T-helper 2 cell treated with Interferon-gamma antibody and Interleukin-4, amounts not matched to agents 5 μg/mL and 100 μg/mL, for 36 hours (primary cell): ENCODE measurements at regions not wholly inside any gene's neighbourhood (a gene's known extent, or its start where the extent isn't known, plus 50 kb on each side); places are given as distances from the start of the nearest gene placed in this dataset.

ENCODE experiments used
- DNase-seq: peaks from one replicate; pipeline ENCODE4 v3.0.0; 2021; ENCODE audit warnings: low spot score
- H3K27ac Mint-ChIP-seq: one replicate; pipeline ENCODE4 v1.8.0; 2021; ENCODE audit warnings: mild to moderate bottlenecking, mixed read lengths
- H3K27me3 Mint-ChIP-seq: one replicate; pipeline ENCODE4 v1.8.0; 2021; ENCODE audit warnings: low read depth, mixed read lengths
- H3K36me3 Mint-ChIP-seq: one replicate; pipeline ENCODE4 v1.8.0; 2021; ENCODE audit warnings: low read depth, mixed read lengths
- H3K4me1 Mint-ChIP-seq: one replicate; pipeline ENCODE4 v1.8.0; 2021; ENCODE audit warnings: low read depth, mixed read lengths
- H3K4me3 Mint-ChIP-seq: one replicate; pipeline ENCODE4 v1.8.0; 2022; ENCODE audit warnings: mild to moderate bottlenecking, moderate library complexity, mixed read lengths
- H3K9me3 Mint-ChIP-seq: one replicate; pipeline ENCODE4 v1.8.0; 2021; ENCODE audit warnings: mixed read lengths

GRCh38 chr7:46741938-46742540 lies 821.0 kb upstream of the IGFBP3 start:
- Mint-ChIP-seq H3K4me1 (no peaks in the 10 kb centered on the region), H3K9me3 (peaks cover 10% of the 10 kb centered on the region), H3K27ac (no peak overlapping the region), H3K27me3 (no peaks in the 10 kb centered on the region), H3K36me3 (no peaks in the 10 kb centered on the region), H3K4me3 (no peak overlapping the region)
- DNase-seq: no peak

- Mint-ChIP-seq H3K27ac (no peak overlapping the region), H3K4me1 (no peaks in the 10 kb centered on the region), H3K4me3 (no peak overlapping the region), H3K36me3 (no peaks in the 10 kb centered on the region), H3K9me3 (peaks cover 11% of the 10 kb centered on the region), H3K27me3 (no peaks in the 10 kb centered on the region)
- DNase-seq: no peak
These were observed 820.1 kb upstream of the IGFBP3 start for GRCh38 chr7:46741181-46741580.

- H3K4me1 Mint-ChIP-seq: no peaks in the 10 kb centered on the region
- H3K27ac Mint-ChIP-seq: no peak overlapping the region
- H3K9me3 Mint-ChIP-seq: peaks cover 15% of the 10 kb centered on the region
- no peak overlapping the region for H3K4me3 Mint-ChIP-seq
- H3K27me3 Mint-ChIP-seq: no peaks in the 10 kb centered on the region
- no peaks in the 10 kb centered on the region for H3K36me3 Mint-ChIP-seq
- DNase-seq: no peak
These were observed 818.6 kb upstream of the IGFBP3 start for GRCh38 chr7:46739518-46740234.

DNA sequence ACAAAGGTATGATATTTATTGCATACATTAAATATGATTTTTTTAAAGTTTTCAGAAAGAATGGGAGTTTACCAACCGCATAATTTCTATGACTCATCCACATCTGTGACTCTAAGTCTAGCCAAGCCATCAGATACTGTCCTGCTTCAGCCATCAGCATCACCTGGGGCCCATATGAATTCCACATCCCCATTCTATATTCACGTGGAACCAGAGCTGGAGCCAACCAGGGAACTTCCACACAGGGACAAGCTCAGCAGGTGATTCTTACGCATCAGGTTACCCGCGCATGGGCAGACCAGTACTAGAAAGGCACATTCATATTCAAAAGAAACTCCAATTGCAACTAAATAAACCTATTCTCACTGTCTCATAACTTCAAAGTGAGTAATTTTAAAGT lies 817.7 kb upstream of the IGFBP3 start:
- Mint-ChIP-seq H3K9me3 (peaks cover 18% of the 10 kb centered on the region), H3K4me1 (no peaks in the 10 kb centered on the region), H3K27me3 (no peaks in the 10 kb centered on the region), H3K4me3 (no peak overlapping the region), H3K36me3 (no peaks in the 10 kb centered on the region), H3K27ac (no peak overlapping the region)
- no peak for DNase-seq

DNA sequence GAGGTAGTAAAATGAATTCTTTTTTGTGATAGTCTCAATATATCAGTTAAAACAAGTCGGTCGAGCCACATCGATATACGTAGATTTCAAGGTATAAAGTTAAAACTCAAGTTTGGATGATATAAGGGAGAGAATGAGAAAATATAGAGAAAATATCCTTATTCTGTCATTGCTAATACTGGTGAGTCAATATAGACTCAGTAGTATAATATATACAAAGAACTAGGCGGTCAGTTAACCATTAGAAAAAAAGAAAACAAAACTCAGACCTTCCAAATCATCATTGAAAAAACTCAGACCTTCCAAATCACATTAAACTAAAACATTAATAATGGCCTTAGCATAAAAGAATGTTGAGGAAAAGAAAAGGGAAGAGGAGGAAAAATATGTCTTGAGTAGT lies 817.1 kb upstream of the IGFBP3 start:
- Mint-ChIP-seq H3K9me3 (peaks cover 18% of the 10 kb centered on the region), H3K27me3 (no peaks in the 10 kb centered on the region), H3K36me3 (no peaks in the 10 kb centered on the region), H3K4me1 (no peaks in the 10 kb centered on the region), H3K27ac (no peak overlapping the region), H3K4me3 (no peak overlapping the region)
- DNase-seq: no peak

DNA sequence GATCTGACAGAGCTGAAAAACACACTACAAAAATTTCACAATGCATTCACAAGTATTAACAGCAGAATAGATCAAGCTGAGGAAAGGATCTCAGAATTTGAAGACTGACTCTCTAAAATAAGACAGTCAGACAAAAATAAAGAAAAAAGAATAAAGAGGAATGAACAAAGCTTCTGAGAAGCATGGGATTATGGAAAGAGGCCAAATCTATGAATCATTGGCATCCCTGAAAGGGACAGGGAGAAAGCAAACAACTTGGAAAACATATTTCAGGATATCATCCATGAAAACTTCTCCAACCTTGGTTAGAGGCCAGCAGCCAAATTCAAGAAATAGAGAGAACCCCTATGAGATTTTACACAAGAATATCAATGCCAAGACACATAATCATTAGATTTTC lies 804.8 kb upstream of the IGFBP3 start:
- Mint-ChIP-seq H3K4me1 (no peaks in the 10 kb centered on the region), H3K36me3 (no peaks in the 10 kb centered on the region), H3K27me3 (no peaks in the 10 kb centered on the region), H3K9me3 (peaks cover 32% of the 10 kb centered on the region), H3K4me3 (no peak overlapping the region), H3K27ac (no peak overlapping the region)
- DNase-seq: no peak

- H3K36me3 Mint-ChIP-seq: no peaks in the 10 kb centered on the region
- H3K9me3 Mint-ChIP-seq: peaks cover 32% of the 10 kb centered on the region
- H3K4me1 Mint-ChIP-seq: no peaks in the 10 kb centered on the region
- no peak overlapping the region for H3K4me3 Mint-ChIP-seq
- H3K27me3 Mint-ChIP-seq: no peaks in the 10 kb centered on the region
- no peak for DNase-seq
- no peak overlapping the region for H3K27ac Mint-ChIP-seq
These were observed 804.1 kb upstream of the IGFBP3 start for GRCh38 chr7:46725136-46725535.

GRCh38 chr7:46723742-46724141 lies 802.7 kb upstream of the IGFBP3 start:
- H3K4me3 Mint-ChIP-seq: no peak overlapping the region
- no peaks in the 10 kb centered on the region for H3K27me3 Mint-ChIP-seq
- no peaks in the 10 kb centered on the region for H3K36me3 Mint-ChIP-seq
- no peak for DNase-seq
- H3K9me3 Mint-ChIP-seq: peaks cover 25% of the 10 kb centered on the region
- H3K27ac Mint-ChIP-seq: no peak overlapping the region
- no peaks in the 10 kb centered on the region for H3K4me1 Mint-ChIP-seq

DNA sequence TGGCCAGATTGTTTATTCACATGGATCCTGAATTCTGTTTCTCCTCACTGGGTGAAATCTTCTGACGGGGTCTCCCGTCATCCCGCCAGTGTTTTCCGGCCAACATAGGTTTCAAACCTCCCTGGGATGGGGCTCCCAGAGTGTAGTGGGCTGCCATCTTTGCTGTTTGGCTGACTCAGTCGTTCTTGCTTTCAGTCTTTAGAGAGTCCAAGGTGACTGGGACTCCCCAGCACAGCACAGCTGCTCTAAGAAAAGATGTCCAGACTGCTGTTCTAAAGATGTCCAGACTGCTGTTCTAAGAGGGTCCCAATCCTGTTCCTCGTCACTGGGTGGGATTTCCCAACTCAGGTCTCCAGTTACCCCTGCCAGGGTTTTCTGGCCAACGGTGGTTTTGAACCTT lies 801.9 kb upstream of the IGFBP3 start:
- peaks cover 23% of the 10 kb centered on the region for H3K9me3 Mint-ChIP-seq

GRCh38 chr7:46720761-46721160 lies 799.7 kb upstream of the IGFBP3 start:
- no peak overlapping the region for H3K4me3 Mint-ChIP-seq
- peaks cover 19% of the 10 kb centered on the region for H3K9me3 Mint-ChIP-seq

More for the DNA sequence above, 801.9 kb upstream of the IGFBP3 start:
- H3K4me3 Mint-ChIP-seq: no peak overlapping the region
- H3K36me3 Mint-ChIP-seq: no peaks in the 10 kb centered on the region
- H3K27me3 Mint-ChIP-seq: no peaks in the 10 kb centered on the region
- no peak for DNase-seq
- no peaks in the 10 kb centered on the region for H3K4me1 Mint-ChIP-seq
- no peak overlapping the region for H3K27ac Mint-ChIP-seq

DNA sequence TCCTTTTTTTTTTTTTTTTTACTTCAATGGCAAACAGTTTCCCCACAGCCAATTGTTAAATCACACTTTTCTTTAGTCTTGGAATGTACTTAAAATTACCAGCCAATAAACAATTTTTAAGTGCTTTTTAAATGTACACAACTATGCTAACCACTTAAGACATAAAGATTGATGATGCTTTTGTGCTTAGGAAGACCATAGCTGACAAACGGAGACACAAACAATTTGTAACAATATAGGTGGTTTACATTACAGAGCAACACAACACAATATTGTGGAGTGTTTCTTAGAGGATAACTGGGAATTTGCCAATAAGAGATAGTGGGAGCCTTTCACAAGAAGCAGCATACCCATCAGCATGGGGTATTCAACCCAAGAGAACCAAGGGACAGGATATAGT lies 798.5 kb upstream of the IGFBP3 start:
- Mint-ChIP-seq H3K27me3 (no peaks in the 10 kb centered on the region), H3K4me1 (no peaks in the 10 kb centered on the region), H3K4me3 (no peak overlapping the region), H3K27ac (no peak overlapping the region), H3K9me3 (peaks cover 8% of the 10 kb centered on the region), H3K36me3 (no peaks in the 10 kb centered on the region)
- DNase-seq: no peak

More at GRCh38 chr7:46720761-46721160, 799.7 kb upstream of the IGFBP3 start:
- H3K4me1 Mint-ChIP-seq: no peaks in the 10 kb centered on the region
- H3K36me3 Mint-ChIP-seq: no peaks in the 10 kb centered on the region
- H3K27ac Mint-ChIP-seq: no peak overlapping the region
- no peaks in the 10 kb centered on the region for H3K27me3 Mint-ChIP-seq
- DNase-seq: no peak

- Mint-ChIP-seq H3K4me3 (no peak overlapping the region), H3K27me3 (no peaks in the 10 kb centered on the region), H3K4me1 (no peaks in the 10 kb centered on the region), H3K9me3 (peaks cover 5% of the 10 kb centered on the region), H3K36me3 (no peaks in the 10 kb centered on the region), H3K27ac (no peak overlapping the region)
- DNase-seq: no peak
These were observed 795.9 kb upstream of the IGFBP3 start for GRCh38 chr7:46716926-46717325.

DNA sequence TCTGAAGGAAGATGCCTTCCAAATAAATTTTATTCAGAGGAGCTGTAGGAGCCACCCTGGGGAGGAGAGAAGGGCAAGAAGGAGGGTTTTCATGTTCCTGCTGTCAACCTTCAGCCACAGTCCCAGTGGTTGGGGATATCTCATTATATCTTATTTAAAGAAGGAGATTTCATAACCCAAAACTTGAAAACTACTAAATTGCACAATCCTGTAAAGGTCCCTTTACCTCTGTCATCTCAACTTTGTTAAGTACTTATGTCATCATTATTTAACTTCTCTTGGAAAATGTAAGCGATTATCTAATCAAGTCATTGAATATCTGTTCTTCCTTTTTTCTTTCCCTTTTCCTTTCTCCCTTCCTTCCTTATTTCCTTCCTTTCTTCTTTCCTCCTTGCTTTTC lies 794.5 kb upstream of the IGFBP3 start:
- Mint-ChIP-seq H3K36me3 (no peaks in the 10 kb centered on the region), H3K9me3 (peaks cover 4% of the 10 kb centered on the region), H3K4me3 (no peak overlapping the region), H3K27ac (no peak overlapping the region), H3K4me1 (no peaks in the 10 kb centered on the region), H3K27me3 (no peaks in the 10 kb centered on the region)
- DNase-seq: no peak

DNA sequence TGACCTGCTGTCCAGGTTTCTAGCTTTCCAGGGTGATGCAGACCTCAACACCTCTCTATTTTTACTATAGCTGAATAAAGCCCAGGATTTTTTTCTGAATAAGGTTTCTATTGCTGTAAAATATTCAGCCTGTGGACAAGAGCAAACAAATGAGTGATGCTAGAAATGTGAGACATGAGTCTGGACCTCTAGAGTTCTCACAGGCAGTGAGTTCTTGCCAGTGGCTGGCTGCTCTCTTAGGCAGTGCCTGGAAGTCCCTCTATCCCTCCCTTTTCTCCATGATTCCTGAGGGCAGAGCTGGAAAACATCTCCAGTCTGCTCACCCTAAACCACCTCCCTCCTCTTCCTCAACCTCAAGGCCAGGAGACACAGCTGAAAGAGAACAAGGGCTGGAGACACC lies 793.8 kb upstream of the IGFBP3 start:
- H3K36me3 Mint-ChIP-seq: no peaks in the 10 kb centered on the region
- no peak overlapping the region for H3K27ac Mint-ChIP-seq
- peaks cover 4% of the 10 kb centered on the region for H3K9me3 Mint-ChIP-seq
- no peak for DNase-seq
- H3K4me1 Mint-ChIP-seq: no peaks in the 10 kb centered on the region
- no peak overlapping the region for H3K4me3 Mint-ChIP-seq
- no peaks in the 10 kb centered on the region for H3K27me3 Mint-ChIP-seq
